ENCODE measurements at regions not wholly inside any gene's neighbourhood (a gene's known extent, or its start where the extent isn't known, plus 50 kb on each side); places are given as distances from the start of the nearest gene placed in this dataset.

GRCh38 chr13:26498656-26499601 lies 58.6 kb upstream of the WASF3 start:
- ChIA-PET RAD21 (ENCODE audit: low non-redundant PET in 1 of 2, low total read pairs in 2 of 2, uncharacterized antibody in 2 of 2, unreplicated experiment in 2 of 2) (interaction anchor here in 1 of 2 experiments (1.0 kb wide), 1 partner anchor 200 kb away, joined by 3 read pairs; no protein-coding TSS in a partner anchor), CTCF (interaction anchor here (1.4 to 5.9 kb wide), 3 partner anchors 198 to 314 kb away, joined by 4 to 80 read pairs (median 32); no protein-coding TSS in a partner anchor), POLR2A (no interaction called here)
- no peak overlapping the region for H3K4me3 ChIP-seq (replicated peaks in 1 of 2; ENCODE audit: low read depth in 1 of 2, low read length in 2 of 2)
- H3K4me2 ChIP-seq (ENCODE audit: low read length): no peak overlapping the region
- no peaks in the 10 kb centered on the region for H4K20me1 ChIP-seq (ENCODE audit: insufficient read depth)
- no peaks in the 10 kb centered on the region for H3K4me1 ChIP-seq (ENCODE audit: control insufficient read depth in 1 of 2, insufficient read depth in 2 of 2, low read length in 2 of 2)
- H3K9ac ChIP-seq (ENCODE audit: low read length): no peak overlapping the region
- no peak overlapping the region for H2AFZ ChIP-seq (ENCODE audit: low read depth, low read length, poor library complexity, severe bottlenecking)
- no peaks in the 10 kb centered on the region for H3K9me3 ChIP-seq (ENCODE audit: control insufficient read depth in 1 of 2, insufficient read depth in 1 of 2, low read depth in 1 of 2, low read length in 2 of 2)
- no peak overlapping the region for H3K27ac ChIP-seq (ENCODE audit: low read depth, low read length)
- H3K27me3 ChIP-seq (ENCODE audit: insufficient read depth, low read length): no peaks in the 10 kb centered on the region
- no peaks in the 10 kb centered on the region for H3K36me3 ChIP-seq (ENCODE audit: control insufficient read depth in 1 of 2, insufficient read depth in 2 of 2, low read length in 2 of 2)
- ATAC-seq: no peak
- intact Hi-C loops (cut with micrococcal nuclease): loop anchor here (5.0 to 10.0 kb wide), 2 partner anchors 198 to 924 kb away; no protein-coding TSS in a partner anchor
- BruUV-seq (replicated peaks): no TSS peak
- TF ChIP-seq ZNF274 (IDR thresholded peaks at IDR 0.05; ENCODE audit: low read depth, low read length): no peak
- 0 out of 2 replicates have a peak, but pooled peaks have one; percentile 4 for TF ChIP-seq RAD21 (IDR thresholded peaks at IDR 0.05; ENCODE audit: low read depth)
- no peak for DNase-seq (ENCODE audit: low read depth, low spot score)
- no peaks in the 10 kb centered on the region for H3K79me2 ChIP-seq (ENCODE audit: insufficient read depth, low read length)
- H3K9me2 ChIP-seq (ENCODE audit: insufficient read depth): no peaks in the 10 kb centered on the region

GRCh38 chr13:26500618-26501320 lies 56.7 kb upstream of the WASF3 start:
- Histone ChIP-seq H3K4me1 (ENCODE audit: control insufficient read depth in 1 of 2, insufficient read depth in 2 of 2, low read length in 2 of 2) (no peaks in the 10 kb centered on the region), H3K27me3 (ENCODE audit: insufficient read depth, low read length) (no peaks in the 10 kb centered on the region), H3K9ac (ENCODE audit: low read length) (no peak overlapping the region), H3K36me3 (ENCODE audit: control insufficient read depth in 1 of 2, insufficient read depth in 2 of 2, low read length in 2 of 2) (no peaks in the 10 kb centered on the region), H2AFZ (ENCODE audit: low read depth, low read length, poor library complexity, severe bottlenecking) (no peak overlapping the region), H3K79me2 (ENCODE audit: insufficient read depth, low read length) (no peaks in the 10 kb centered on the region), H4K20me1 (ENCODE audit: insufficient read depth) (no peaks in the 10 kb centered on the region), H3K9me3 (ENCODE audit: control insufficient read depth in 1 of 2, insufficient read depth in 1 of 2, low read depth in 1 of 2, low read length in 2 of 2) (no peaks in the 10 kb centered on the region), H3K4me2 (ENCODE audit: low read length) (no peak overlapping the region), H3K9me2 (ENCODE audit: insufficient read depth) (no peaks in the 10 kb centered on the region), H3K4me3 (replicated peaks in 1 of 2; ENCODE audit: low read depth in 1 of 2, low read length in 2 of 2) (no peak overlapping the region), H3K27ac (ENCODE audit: low read depth, low read length) (no peak overlapping the region)
- ATAC-seq (no peak), DNase-seq (ENCODE audit: low read depth, low spot score) (no peak)
- CTCF ChIA-PET: interaction anchor here (1.0 to 5.9 kb wide), 2 partner anchors 198 kb away, joined by 3 to 32 read pairs; no protein-coding TSS in a partner anchor
- TF ChIP-seq, protein P1, sequence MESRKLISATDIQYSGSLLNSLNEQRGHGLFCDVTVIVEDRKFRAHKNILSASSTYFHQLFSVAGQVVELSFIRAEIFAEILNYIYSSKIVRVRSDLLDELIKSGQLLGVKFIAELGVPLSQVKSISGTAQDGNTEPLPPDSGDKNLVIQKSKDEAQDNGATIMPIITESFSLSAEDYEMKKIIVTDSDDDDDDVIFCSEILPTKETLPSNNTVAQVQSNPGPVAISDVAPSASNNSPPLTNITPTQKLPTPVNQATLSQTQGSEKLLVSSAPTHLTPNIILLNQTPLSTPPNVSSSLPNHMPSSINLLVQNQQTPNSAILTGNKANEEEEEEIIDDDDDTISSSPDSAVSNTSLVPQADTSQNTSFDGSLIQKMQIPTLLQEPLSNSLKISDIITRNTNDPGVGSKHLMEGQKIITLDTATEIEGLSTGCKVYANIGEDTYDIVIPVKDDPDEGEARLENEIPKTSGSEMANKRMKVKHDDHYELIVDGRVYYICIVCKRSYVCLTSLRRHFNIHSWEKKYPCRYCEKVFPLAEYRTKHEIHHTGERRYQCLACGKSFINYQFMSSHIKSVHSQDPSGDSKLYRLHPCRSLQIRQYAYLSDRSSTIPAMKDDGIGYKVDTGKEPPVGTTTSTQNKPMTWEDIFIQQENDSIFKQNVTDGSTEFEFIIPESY (IDR thresholded peaks at IDR 0.05; ENCODE audit: extremely low read depth, insufficient replicate concordance, low read length): no peak
- no peak for TF ChIP-seq SIN3A (IDR thresholded peaks at IDR 0.05; ENCODE audit: low read depth)
- no peak for TF ChIP-seq FOSL1 (IDR thresholded peaks at IDR 0.05; ENCODE audit: low read depth)
- TF ChIP-seq, protein P2, sequence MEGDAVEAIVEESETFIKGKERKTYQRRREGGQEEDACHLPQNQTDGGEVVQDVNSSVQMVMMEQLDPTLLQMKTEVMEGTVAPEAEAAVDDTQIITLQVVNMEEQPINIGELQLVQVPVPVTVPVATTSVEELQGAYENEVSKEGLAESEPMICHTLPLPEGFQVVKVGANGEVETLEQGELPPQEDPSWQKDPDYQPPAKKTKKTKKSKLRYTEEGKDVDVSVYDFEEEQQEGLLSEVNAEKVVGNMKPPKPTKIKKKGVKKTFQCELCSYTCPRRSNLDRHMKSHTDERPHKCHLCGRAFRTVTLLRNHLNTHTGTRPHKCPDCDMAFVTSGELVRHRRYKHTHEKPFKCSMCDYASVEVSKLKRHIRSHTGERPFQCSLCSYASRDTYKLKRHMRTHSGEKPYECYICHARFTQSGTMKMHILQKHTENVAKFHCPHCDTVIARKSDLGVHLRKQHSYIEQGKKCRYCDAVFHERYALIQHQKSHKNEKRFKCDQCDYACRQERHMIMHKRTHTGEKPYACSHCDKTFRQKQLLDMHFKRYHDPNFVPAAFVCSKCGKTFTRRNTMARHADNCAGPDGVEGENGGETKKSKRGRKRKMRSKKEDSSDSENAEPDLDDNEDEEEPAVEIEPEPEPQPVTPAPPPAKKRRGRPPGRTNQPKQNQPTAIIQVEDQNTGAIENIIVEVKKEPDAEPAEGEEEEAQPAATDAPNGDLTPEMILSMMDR (IDR thresholded peaks at IDR 0.05 in 2 of 3, conservative IDR thresholded peaks at IDR 0.05 in 1 of 3; ENCODE audit: borderline replicate concordance in 1 of 3, insufficient read depth in 1 of 3, low read depth in 2 of 3, low read length in 2 of 3): no peak
- no peak for TF ChIP-seq RAD21 (IDR thresholded peaks at IDR 0.05; ENCODE audit: low read depth)
- no peak for TF ChIP-seq POLR2A (IDR thresholded peaks at IDR 0.05; ENCODE audit: borderline replicate concordance, extremely low read depth, insufficient read depth, insufficient read length)
- TF ChIP-seq EZH2phosphoT487 (IDR thresholded peaks at IDR 0.05; ENCODE audit: borderline replicate concordance): no peak
- no peak for TF ChIP-seq ZFX (IDR thresholded peaks at IDR 0.05)
- TF ChIP-seq TCF7L2 (IDR thresholded peaks at IDR 0.05; ENCODE audit: borderline replicate concordance, extremely low read depth, insufficient read depth, insufficient read length): no peak
- no peak for TF ChIP-seq CBX3 (IDR thresholded peaks at IDR 0.05; ENCODE audit: low read depth)
- no peak for TF ChIP-seq EGR1 (IDR thresholded peaks at IDR 0.05; ENCODE audit: low read depth)
- RAD21 ChIA-PET (ENCODE audit: low non-redundant PET in 1 of 2, low total read pairs in 2 of 2, uncharacterized antibody in 2 of 2, unreplicated experiment in 2 of 2): no interaction called here
- intact Hi-C loops (cut with micrococcal nuclease): no loop called here
- POLR2A ChIA-PET: no interaction called here
- BruUV-seq (replicated peaks): no TSS peak
